Osteocyte (in vitro differentiated cells): ENCODE measurements at regions not wholly inside any gene's neighbourhood (a gene's known extent, or its start where the extent isn't known, plus 50 kb on each side); places are given as distances from the start of the nearest gene placed in this dataset.
A peak's percentile ranks its signal among the peaks of the same experiment; 100 is the strongest.

Experiments used
- DNase-seq: peaks from one replicate; pipeline ENCODE4 v3.0.0; 2021; ENCODE audit warnings: mixed read lengths; ENCODE audit not compliant: unreplicated experiment; ENCODE audit errors: extremely low spot score
- H3K27ac Mint-ChIP-seq: one replicate; pipeline ENCODE4 v1.8.0; 2021; ENCODE audit warnings: mild to moderate bottlenecking, mixed read lengths; ENCODE audit not compliant: unreplicated experiment
- H3K27me3 Mint-ChIP-seq: one replicate; pipeline ENCODE4 v1.8.0; 2021; ENCODE audit warnings: mixed read lengths; ENCODE audit not compliant: unreplicated experiment
- H3K36me3 Mint-ChIP-seq: one replicate; pipeline ENCODE4 v1.8.0; 2021; ENCODE audit warnings: mixed read lengths; ENCODE audit not compliant: unreplicated experiment
- H3K4me1 Mint-ChIP-seq: one replicate; pipeline ENCODE4 v1.8.0; 2021; ENCODE audit warnings: mixed read lengths; ENCODE audit not compliant: unreplicated experiment
- H3K4me3 Mint-ChIP-seq: one replicate; pipeline ENCODE4 v1.8.0; 2021; ENCODE audit warnings: mild to moderate bottlenecking, moderate library complexity, mixed read lengths; ENCODE audit not compliant: unreplicated experiment
- H3K9me3 Mint-ChIP-seq: one replicate; pipeline ENCODE4 v1.8.0; 2021; ENCODE audit warnings: mixed read lengths; ENCODE audit not compliant: unreplicated experiment
- CTCF ChIP-seq: fragments of 200-600 bp; sonication (generic); IDR thresholded peaks from 2 replicates; pipeline ENCODE4 v1.5.0; 2021; ENCODE audit warnings: antibody characterized with exemption, mild to moderate bottlenecking, moderate library complexity

- Mint-ChIP-seq H3K9me3 (no peaks in the 10 kb centered on the region), H3K27ac (no peak overlapping the region)
These were observed 141.2 kb upstream of the SHH start for GRCh38 chr7:155953501-155953778.

GRCh38 chr7:155951554-155952158 is 139.4 kb upstream of the SHH start:
- no peak for TF ChIP-seq CTCF
- H3K27ac Mint-ChIP-seq, result peak overlapping the region; percentile 79
- no peaks in the 10 kb centered on the region for H3K27me3 Mint-ChIP-seq
- peaks cover 18% of the 10 kb centered on the region for H3K4me1 Mint-ChIP-seq
- no peak overlapping the region for H3K4me3 Mint-ChIP-seq
- H3K36me3 Mint-ChIP-seq, result no peaks in the 10 kb centered on the region
- DNase-seq, result no peak
- H3K9me3 Mint-ChIP-seq, result no peaks in the 10 kb centered on the region

More at GRCh38 chr7:155953501-155953778, 141.2 kb upstream of the SHH start:
- TF ChIP-seq CTCF, result no peak
- Mint-ChIP-seq H3K36me3 (no peaks in the 10 kb centered on the region), H3K4me3 (no peak overlapping the region), H3K27me3 (no peaks in the 10 kb centered on the region), H3K4me1 (peaks cover 18% of the 10 kb centered on the region)
- no peak for DNase-seq

GRCh38 chr7:155950898-155951553 is 138.8 kb upstream of the SHH start:
- Mint-ChIP-seq H3K27me3 (no peaks in the 10 kb centered on the region), H3K27ac (peak overlapping the region; percentile 79), H3K4me1 (peaks cover 18% of the 10 kb centered on the region), H3K36me3 (no peaks in the 10 kb centered on the region), H3K9me3 (no peaks in the 10 kb centered on the region), H3K4me3 (no peak overlapping the region)
- no peak for TF ChIP-seq CTCF
- DNase-seq, result no peak

GRCh38 chr7:155948845-155949244 is 136.6 kb upstream of the SHH start:
- Mint-ChIP-seq H3K27ac (no peak overlapping the region), H3K9me3 (peaks cover 4% of the 10 kb centered on the region), H3K4me3 (no peak overlapping the region), H3K36me3 (no peaks in the 10 kb centered on the region), H3K27me3 (no peaks in the 10 kb centered on the region), H3K4me1 (peaks cover 18% of the 10 kb centered on the region)
- DNase-seq, result no peak
- no peak for TF ChIP-seq CTCF

GRCh38 chr7:155948423-155948822 is 136.2 kb upstream of the SHH start:
- no peak for TF ChIP-seq CTCF
- H3K27ac Mint-ChIP-seq, result no peak overlapping the region
- no peaks in the 10 kb centered on the region for H3K36me3 Mint-ChIP-seq

More at GRCh38 chr7:155948423-155948822, 136.2 kb upstream of the SHH start:
- peaks cover 4% of the 10 kb centered on the region for H3K9me3 Mint-ChIP-seq
- peaks cover 18% of the 10 kb centered on the region for H3K4me1 Mint-ChIP-seq
- no peaks in the 10 kb centered on the region for H3K27me3 Mint-ChIP-seq
- H3K4me3 Mint-ChIP-seq, result no peak overlapping the region
- no peak for DNase-seq
